ENCODE measurements at regions not wholly inside any gene's neighbourhood (a gene's known extent, or its start where the extent isn't known, plus 50 kb on each side); places are given as distances from the start of the nearest gene placed in this dataset.
"Not testable (repeated sequence)": the region's sequence is repeated elsewhere in the genome, so short reads cannot be mapped to it uniquely, and the experiment has no call there.

DNA sequence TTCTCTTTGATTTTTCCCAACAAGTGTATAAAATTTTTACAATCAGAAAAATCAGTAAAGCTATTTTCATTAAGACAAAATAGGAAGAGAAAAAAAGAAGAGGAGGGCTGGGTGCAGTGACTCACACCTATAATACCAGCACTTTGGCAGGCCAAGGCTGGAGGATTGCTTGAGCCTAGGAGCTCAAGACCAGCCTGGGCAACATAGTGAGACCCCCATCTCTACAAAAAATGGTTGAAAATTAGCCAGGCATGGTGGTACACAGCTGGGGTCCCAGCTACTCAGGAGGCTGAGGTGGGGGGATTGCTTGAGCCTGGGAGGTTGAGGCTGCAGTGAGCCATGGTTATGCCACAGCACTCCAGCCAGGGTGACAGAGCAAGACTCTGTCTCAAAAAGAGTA, 172.3 kb downstream of the AKR1D1 start:
- CTCF ChIA-PET, result no interaction called here
- DNase-seq, result no peak

DNA sequence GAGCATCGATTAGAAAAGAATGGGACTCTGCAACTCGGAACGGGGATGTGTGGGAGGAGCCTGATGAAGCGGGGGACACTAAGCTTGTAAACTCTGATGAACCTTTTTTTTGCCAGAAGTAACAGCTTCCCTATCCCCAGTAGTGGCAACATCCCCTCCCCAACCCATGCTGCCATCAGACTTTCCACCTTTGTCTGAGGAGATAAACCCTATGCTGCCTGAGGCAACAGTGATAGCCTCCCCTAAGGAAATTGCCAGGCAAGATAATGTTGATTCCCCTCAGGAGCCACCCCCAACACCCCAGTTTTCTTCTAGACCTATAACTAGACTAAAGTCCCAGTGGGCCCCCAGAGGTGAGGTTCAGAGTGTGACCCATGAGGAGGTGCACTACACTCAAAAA, 173.7 kb downstream of the AKR1D1 start:
- H3K27ac ChIP-seq (ENCODE audit: low read depth in 2 of 2, low read length in 1 of 2), result no peak overlapping the region
- H3K9me2 ChIP-seq, result no peaks in the 10 kb centered on the region
- H3K9me3 ChIP-seq, result no peaks in the 10 kb centered on the region
- H3K27me3 ChIP-seq (ENCODE audit: insufficient read depth), result no peaks in the 10 kb centered on the region
- no peaks in the 10 kb centered on the region for H3F3A ChIP-seq (replicated peaks; ENCODE audit: insufficient read depth)
- no peak overlapping the region for H3K4me3 ChIP-seq (ENCODE audit: low read depth in 2 of 2, low read length in 1 of 2)
- no peak overlapping the region for H2AFZ ChIP-seq (ENCODE audit: low read depth)
- CTCF ChIA-PET, result interaction anchor here (0.8 kb wide), 1 partner anchor 489 kb away, joined by 3 read pairs; no protein-coding TSS in a partner anchor
- 55% methylated on average over 4 of the region's 4 CpGs for WGBS (ENCODE audit: low lambda C conversion rate)
- POLR2A ChIA-PET, result no interaction called here
- H4K20me1 ChIP-seq (ENCODE audit: insufficient read depth), result no peaks in the 10 kb centered on the region
- no peaks in the 10 kb centered on the region for H3K79me2 ChIP-seq (ENCODE audit: insufficient read depth)
- no peak overlapping the region for H3K9ac ChIP-seq
- no peaks in the 10 kb centered on the region for H3K36me3 ChIP-seq (replicated peaks in 1 of 2; ENCODE audit: control insufficient read depth in 1 of 2, insufficient read depth in 2 of 2, low read length in 1 of 2)
- TF ChIP-seq RXRA (IDR thresholded peaks at IDR 0.05; ENCODE audit: borderline replicate concordance, low read depth), result no peak
- TF ChIP-seq, protein P1, sequence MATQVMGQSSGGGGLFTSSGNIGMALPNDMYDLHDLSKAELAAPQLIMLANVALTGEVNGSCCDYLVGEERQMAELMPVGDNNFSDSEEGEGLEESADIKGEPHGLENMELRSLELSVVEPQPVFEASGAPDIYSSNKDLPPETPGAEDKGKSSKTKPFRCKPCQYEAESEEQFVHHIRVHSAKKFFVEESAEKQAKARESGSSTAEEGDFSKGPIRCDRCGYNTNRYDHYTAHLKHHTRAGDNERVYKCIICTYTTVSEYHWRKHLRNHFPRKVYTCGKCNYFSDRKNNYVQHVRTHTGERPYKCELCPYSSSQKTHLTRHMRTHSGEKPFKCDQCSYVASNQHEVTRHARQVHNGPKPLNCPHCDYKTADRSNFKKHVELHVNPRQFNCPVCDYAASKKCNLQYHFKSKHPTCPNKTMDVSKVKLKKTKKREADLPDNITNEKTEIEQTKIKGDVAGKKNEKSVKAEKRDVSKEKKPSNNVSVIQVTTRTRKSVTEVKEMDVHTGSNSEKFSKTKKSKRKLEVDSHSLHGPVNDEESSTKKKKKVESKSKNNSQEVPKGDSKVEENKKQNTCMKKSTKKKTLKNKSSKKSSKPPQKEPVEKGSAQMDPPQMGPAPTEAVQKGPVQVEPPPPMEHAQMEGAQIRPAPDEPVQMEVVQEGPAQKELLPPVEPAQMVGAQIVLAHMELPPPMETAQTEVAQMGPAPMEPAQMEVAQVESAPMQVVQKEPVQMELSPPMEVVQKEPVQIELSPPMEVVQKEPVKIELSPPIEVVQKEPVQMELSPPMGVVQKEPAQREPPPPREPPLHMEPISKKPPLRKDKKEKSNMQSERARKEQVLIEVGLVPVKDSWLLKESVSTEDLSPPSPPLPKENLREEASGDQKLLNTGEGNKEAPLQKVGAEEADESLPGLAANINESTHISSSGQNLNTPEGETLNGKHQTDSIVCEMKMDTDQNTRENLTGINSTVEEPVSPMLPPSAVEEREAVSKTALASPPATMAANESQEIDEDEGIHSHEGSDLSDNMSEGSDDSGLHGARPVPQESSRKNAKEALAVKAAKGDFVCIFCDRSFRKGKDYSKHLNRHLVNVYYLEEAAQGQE (IDR thresholded peaks at IDR 0.05; ENCODE audit: low read depth, low read length), result no peak
- no peak for TF ChIP-seq FOXJ3 (CRISPR knock-in tag; IDR thresholded peaks at IDR 0.05)
- TF ChIP-seq MEF2A (IDR thresholded peaks at IDR 0.05; ENCODE audit: borderline replicate concordance, low read depth), result no peak
- TF ChIP-seq, protein P2, sequence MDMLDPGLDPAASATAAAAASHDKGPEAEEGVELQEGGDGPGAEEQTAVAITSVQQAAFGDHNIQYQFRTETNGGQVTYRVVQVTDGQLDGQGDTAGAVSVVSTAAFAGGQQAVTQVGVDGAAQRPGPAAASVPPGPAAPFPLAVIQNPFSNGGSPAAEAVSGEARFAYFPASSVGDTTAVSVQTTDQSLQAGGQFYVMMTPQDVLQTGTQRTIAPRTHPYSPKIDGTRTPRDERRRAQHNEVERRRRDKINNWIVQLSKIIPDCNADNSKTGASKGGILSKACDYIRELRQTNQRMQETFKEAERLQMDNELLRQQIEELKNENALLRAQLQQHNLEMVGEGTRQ (IDR thresholded peaks at IDR 0.05; ENCODE audit: borderline replicate concordance, low read depth, low read length), result no peak
- no peak for TF ChIP-seq GABPA (IDR thresholded peaks at IDR 0.05; ENCODE audit: low read depth)
- no peak for TF ChIP-seq SIN3A (IDR thresholded peaks at IDR 0.05; ENCODE audit: borderline replicate concordance, low read depth, low read length)
- no peak for TF ChIP-seq NFIC (IDR thresholded peaks at IDR 0.05; ENCODE audit: borderline replicate concordance)
- no peak for TF ChIP-seq GATA2 (CRISPR knock-in tag; IDR thresholded peaks at IDR 0.05)
- TF ChIP-seq, protein P3, sequence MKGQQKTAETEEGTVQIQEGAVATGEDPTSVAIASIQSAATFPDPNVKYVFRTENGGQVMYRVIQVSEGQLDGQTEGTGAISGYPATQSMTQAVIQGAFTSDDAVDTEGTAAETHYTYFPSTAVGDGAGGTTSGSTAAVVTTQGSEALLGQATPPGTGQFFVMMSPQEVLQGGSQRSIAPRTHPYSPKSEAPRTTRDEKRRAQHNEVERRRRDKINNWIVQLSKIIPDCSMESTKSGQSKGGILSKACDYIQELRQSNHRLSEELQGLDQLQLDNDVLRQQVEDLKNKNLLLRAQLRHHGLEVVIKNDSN (IDR thresholded peaks at IDR 0.05; ENCODE audit: borderline replicate concordance, low read depth), result no peak
- TF ChIP-seq, protein P4, sequence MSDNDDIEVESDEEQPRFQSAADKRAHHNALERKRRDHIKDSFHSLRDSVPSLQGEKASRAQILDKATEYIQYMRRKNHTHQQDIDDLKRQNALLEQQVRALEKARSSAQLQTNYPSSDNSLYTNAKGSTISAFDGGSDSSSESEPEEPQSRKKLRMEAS (IDR thresholded peaks at IDR 0.05; ENCODE audit: low read depth), result no peak
- no peak for TF ChIP-seq SMC3 (IDR thresholded peaks at IDR 0.05; ENCODE audit: low read depth, low read length)
- no peak overlapping the region for H3K4me2 ChIP-seq
- H3K4me1 ChIP-seq (ENCODE audit: control insufficient read depth in 1 of 2, insufficient read depth in 2 of 2, low read depth in 1 of 2, low read length in 1 of 2), result peaks cover 0 to 3% of the 10 kb centered on the region in 2 experiments; a peak in 2 of 4 replicates
- DNase-seq, result no peak

More for the DNA sequence above, 172.3 kb downstream of the AKR1D1 start:
- no peak overlapping the region for H2AFZ ChIP-seq (ENCODE audit: low read depth)
- no peaks in the 10 kb centered on the region for H3K9me2 ChIP-seq
- H3K9ac ChIP-seq, result no peak overlapping the region
- no peak overlapping the region for H3K4me3 ChIP-seq (ENCODE audit: low read depth in 2 of 2, low read length in 1 of 2)
- no peak overlapping the region for H3K27ac ChIP-seq (ENCODE audit: low read depth in 2 of 2, low read length in 1 of 2)
- no peaks in the 10 kb centered on the region for H3K27me3 ChIP-seq (ENCODE audit: insufficient read depth)
- H3K9me3 ChIP-seq, result 0 out of 2 replicates have a peak, but pooled peaks cover 3% of the 10 kb centered on the region
- no peak overlapping the region for H3K4me2 ChIP-seq
- no peaks in the 10 kb centered on the region for H4K20me1 ChIP-seq (ENCODE audit: insufficient read depth)
- no peaks in the 10 kb centered on the region for H3K36me3 ChIP-seq (replicated peaks in 1 of 2; ENCODE audit: control insufficient read depth in 1 of 2, insufficient read depth in 2 of 2, low read length in 1 of 2)
- peaks cover 0 to 3% of the 10 kb centered on the region in 2 experiments; a peak in 2 of 4 replicates for H3K4me1 ChIP-seq (ENCODE audit: control insufficient read depth in 1 of 2, insufficient read depth in 2 of 2, low read depth in 1 of 2, low read length in 1 of 2)
- no peaks in the 10 kb centered on the region for H3K79me2 ChIP-seq (ENCODE audit: insufficient read depth)
- TF ChIP-seq SMC3 (IDR thresholded peaks at IDR 0.05; ENCODE audit: low read depth, low read length), result no peak
- no peak for TF ChIP-seq YY1 (IDR thresholded peaks at IDR 0.05; ENCODE audit: low read depth)
- TF ChIP-seq FOXJ3 (CRISPR knock-in tag; IDR thresholded peaks at IDR 0.05), result no peak
- TF ChIP-seq FOXM1 (IDR thresholded peaks at IDR 0.05; ENCODE audit: low read depth), result no peak
- no peaks in the 10 kb centered on the region for H3F3A ChIP-seq (replicated peaks; ENCODE audit: insufficient read depth)
- POLR2A ChIA-PET, result no interaction called here

DNA sequence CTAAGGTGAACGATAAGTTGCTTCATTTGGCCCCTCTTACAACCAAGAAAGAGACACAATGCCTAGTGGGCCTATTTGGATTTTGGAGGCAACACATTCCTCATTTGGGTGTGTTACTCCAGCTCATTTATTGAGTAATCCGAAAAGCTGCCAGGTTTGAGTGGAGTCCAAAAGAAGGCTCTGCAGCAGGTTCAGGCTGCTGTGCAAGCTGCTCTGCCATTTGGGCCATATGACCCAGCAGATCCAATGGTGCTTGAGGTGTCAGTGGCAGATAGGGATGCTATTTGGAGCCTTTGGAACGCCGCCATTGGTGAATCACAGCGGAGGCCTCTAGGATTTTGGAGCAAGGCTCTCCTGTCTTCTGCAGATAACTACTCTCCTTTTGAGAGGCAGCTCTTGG, 176.4 kb downstream of the AKR1D1 start:
- H3K27me3 ChIP-seq (ENCODE audit: insufficient read depth); H3F3A ChIP-seq (replicated peaks; ENCODE audit: insufficient read depth); H2AFZ ChIP-seq (ENCODE audit: low read depth); H3K79me2 ChIP-seq (ENCODE audit: insufficient read depth); H3K4me2 ChIP-seq; H3K9ac ChIP-seq; H3K36me3 ChIP-seq (replicated peaks in 1 of 2; ENCODE audit: control insufficient read depth in 1 of 2, insufficient read depth in 2 of 2, low read length in 1 of 2); DNase-seq; H3K9me3 ChIP-seq; H4K20me1 ChIP-seq (ENCODE audit: insufficient read depth); POLR2A ChIA-PET; H3K4me1 ChIP-seq (ENCODE audit: control insufficient read depth in 1 of 2, insufficient read depth in 2 of 2, low read depth in 1 of 2, low read length in 1 of 2); H3K4me3 ChIP-seq (ENCODE audit: low read depth in 2 of 2, low read length in 1 of 2); H3K9me2 ChIP-seq; H3K27ac ChIP-seq (ENCODE audit: low read depth in 2 of 2, low read length in 1 of 2): not testable (repeated sequence)
- CTCF ChIA-PET, result interaction anchor here (1.0 kb wide), 1 partner anchor 14 kb away, joined by 3 read pairs; no protein-coding TSS in a partner anchor
- WGBS (ENCODE audit: low lambda C conversion rate), result 28% methylated on average over 5 of the region's 5 CpGs

All from SK-N-SH (cell line).